K562 (cell line): ENCODE measurements at regions not wholly inside any gene's neighbourhood (a gene's known extent, or its start where the extent isn't known, plus 50 kb on each side); places are given as distances from the start of the nearest gene placed in this dataset.

Experiments
- ATAC-seq: fragments of 200-7000 bp; cut with Tn5 transposase; 3 replicates; pipeline ENCODE4 v1.9.1; 2020; ENCODE audit warnings: moderate library complexity
- BruUV-seq: library from RNA; stranded (reverse); fragments of 400-500 nt; replicated peaks from 2 replicates; lab custom pipeline; 2021; lab: Mats Ljungman, UMichigan
- CTCF ChIA-PET: fragments of 300-600 bp; formaldehyde crosslinking; extraction: SDS; loops from one replicate; lab custom pipeline; 2021; ENCODE audit warnings: low intra/inter-chr PET ratio; lab: Yijun Ruan, JAX
- POLR2A ChIA-PET: fragments of 300-600, 350-650 bp; sonication (Branson Sonifier 250); formaldehyde crosslinking; extraction: SDS; loops from one replicate; lab custom pipeline; 2021; ENCODE audit warnings: antibody characterized with exemption, inconsistent platforms; lab: Yijun Ruan, JAX
- DNase-seq, 4 experiments: peaks; one replicate each; pipeline versions ENCODE4 v3.0.0 to v3.0.0-alpha.2; 2011 to 2018; ENCODE audit warnings: low spot score in 3 of 4, mixed read lengths in 3 of 4; ENCODE audit errors: extremely low read depth in 1 of 4
- FAIRE-seq: peaks from 2 replicates; lab custom pipeline; 2011; peaks lifted over from hg19 to GRCh38; lab: Jason Lieb, UNC
- H2AFZ ChIP-seq: 2 replicates; pipeline ENCODE4 v1.6.0; 2011; ENCODE audit warnings: low read depth, low read length, control low read depth, inconsistent platforms
- H3K27ac ChIP-seq: fragments of 200-600 bp; 3 replicates; pipeline ENCODE4 v1.8.0; 2011; ENCODE audit warnings: low read depth, mild to moderate bottlenecking, control low read depth, inconsistent platforms, low read length, moderate library complexity, mixed read lengths; ENCODE audit errors: extremely low read depth
- H3K27me3 ChIP-seq, 2 experiments: fragments of 300-600 bp in 1 of 2; 2 replicates in 1 of 2; 3 replicates in 1 of 2; pipeline versions ENCODE4 v1.6.0 to v1.8.0; 2011; ENCODE audit warnings: inconsistent platforms in 2 of 2, low read length in 2 of 2, mild to moderate bottlenecking in 1 of 2, mixed read lengths in 1 of 2, moderate library complexity in 1 of 2; ENCODE audit not compliant: control insufficient read depth in 2 of 2, insufficient read depth in 2 of 2
- H3K36me3 ChIP-seq: fragments of 300-600 bp; 3 replicates; pipeline ENCODE4 v1.8.0; 2011; ENCODE audit warnings: mild to moderate bottlenecking, low read length, inconsistent platforms; ENCODE audit not compliant: control insufficient read depth, insufficient read depth
- H3K4me1 ChIP-seq, 2 experiments: fragments of 200-600 bp in 1 of 2; replicated peaks in 1 of 2; 2 replicates in 1 of 2; 3 replicates in 1 of 2; pipeline versions ENCODE4 v1.5.1 to v1.8.0; 2011; ENCODE audit warnings: inconsistent platforms in 2 of 2, low read length in 2 of 2, mild to moderate bottlenecking in 1 of 2, mixed read lengths in 1 of 2, moderate library complexity in 1 of 2; ENCODE audit not compliant: control insufficient read depth in 2 of 2, insufficient read depth in 2 of 2
- H3K4me2 ChIP-seq: 2 replicates; pipeline ENCODE4 v1.6.1; 2011; ENCODE audit warnings: low read length, control low read depth, inconsistent platforms, mixed read lengths; ENCODE audit not compliant: insufficient read depth
- H3K4me3 ChIP-seq: fragments of 200-600 bp; sonication (generic), shearing (Covaris generic); 2 replicates; pipeline ENCODE4 v1.5.1; 2016; ENCODE audit warnings: control low read depth, inconsistent platforms
- H3K79me2 ChIP-seq: fragments of 200-600 bp; 3 replicates; pipeline ENCODE4 v1.8.0; 2011; ENCODE audit warnings: low read length, inconsistent platforms; ENCODE audit not compliant: control insufficient read depth, insufficient read depth
- H3K9ac ChIP-seq, 2 experiments: 2 replicates each; pipeline versions ENCODE4 v1.6.0 to v1.6.1; 2011; ENCODE audit warnings: low read depth in 2 of 2, low read length in 2 of 2, control low read depth in 1 of 2, inconsistent platforms in 1 of 2, mild to moderate bottlenecking in 1 of 2, mixed read lengths in 1 of 2; ENCODE audit not compliant: insufficient read depth in 1 of 2
- H3K9me1 ChIP-seq: one replicate; pipeline ENCODE4 v1.6.0; 2011; ENCODE audit warnings: inconsistent platforms, mild to moderate bottlenecking, low read length, moderate library complexity; ENCODE audit not compliant: control insufficient read depth, insufficient read depth
- H3K9me3 ChIP-seq: replicated peaks from 2 replicates; pipeline ENCODE4 v1.5.1; 2011; ENCODE audit warnings: low read depth, low read length, inconsistent platforms; ENCODE audit not compliant: control insufficient read depth, insufficient read depth
- H4K20me1 ChIP-seq: replicated peaks from 2 replicates; pipeline ENCODE4 v1.6.1; 2011; ENCODE audit warnings: low read length, inconsistent platforms, mixed read lengths; ENCODE audit not compliant: control insufficient read depth, insufficient read depth
- CBX8 ChIP-seq: fragments of 200-600 bp; sonication (generic); IDR thresholded peaks from 2 replicates; pipeline ENCODE4 v1.6.1; 2012; ENCODE audit warnings: borderline replicate concordance, mixed run types, low read depth, mild to moderate bottlenecking, moderate library complexity, mixed read lengths, low read length, control low read depth, inconsistent platforms; ENCODE audit not compliant: poor library complexity, severe bottlenecking; ENCODE audit errors: extremely low read depth
- CREB3 ChIP-seq: fragments of 450-650 bp; conservative IDR thresholded peaks from 2 replicates; pipeline ENCODE4 v1.6.1; 2016; ENCODE audit warnings: missing genetic modification characterization, low read depth, mild to moderate bottlenecking, missing compliant biosample characterization, moderate library complexity
- ELK1 ChIP-seq: sonication (generic); formaldehyde crosslinking; IDR thresholded peaks from 2 replicates; pipeline ENCODE4 v1.8.1; 2022; ENCODE audit warnings: missing genetic modification reagents
- ESRRA ChIP-seq: fragments of 450-650 bp; IDR thresholded peaks from 2 replicates; pipeline ENCODE4 v1.6.1; 2014; ENCODE audit warnings: low read depth, mild to moderate bottlenecking, moderate library complexity, borderline replicate concordance
- FOXM1 ChIP-seq, 2 experiments: fragments of 450-650 bp in 1 of 2; sonication (generic) in 1 of 2; formaldehyde crosslinking in 1 of 2; IDR thresholded peaks; 2 replicates each; pipeline versions ENCODE4 v1.6.1 to v1.9.0; 2017 to 2022; ENCODE audit warnings: low read depth in 2 of 2, mild to moderate bottlenecking in 2 of 2, missing genetic modification reagents in 1 of 2, moderate library complexity in 1 of 2
- RHOXF2B ChIP-seq: fragments of 250-450 bp; sonication (Bioruptor Pico); conservative IDR thresholded peaks from 2 replicates; pipeline ENCODE4 v1.5.1; 2021
- SIRT6 ChIP-seq: IDR thresholded peaks from one replicate; pipeline ENCODE4 v1.6.1; 2012; ENCODE audit warnings: low read depth, mild to moderate bottlenecking, control low read depth, inconsistent platforms, low read length, moderate library complexity
- TCFL5 ChIP-seq: fragments of 250-450 bp; sonication (Bioruptor Pico); conservative IDR thresholded peaks from 2 replicates; pipeline ENCODE4 v1.6.1; 2021; ENCODE audit warnings: mild to moderate bottlenecking, moderate library complexity, matching md5 sums
- THAP7 ChIP-seq: fragments of 250-450 bp; sonication (Bioruptor Pico); IDR thresholded peaks from 2 replicates; pipeline ENCODE4 v1.5.0; 2021
- WGBS: fragments of 100-300 bp; shearing (Covaris generic); methylation state at CpG from one replicate; pipeline ENCODE4 v1.1.6; 2016; ENCODE audit warnings: low coverage, mixed read lengths; ENCODE audit not compliant: insufficient coverage; ENCODE audit errors: missing lambda C conversion rate; 5-methylcytosine and 5-hydroxymethylcytosine counted together
- in situ Hi-C: fragments of 300-500 bp; cut with MboI; formaldehyde crosslinking; loops from 4 replicates; pipeline ENCODE4 v1.15.0; 2018; ENCODE audit warnings: inconsistent platforms, mixed read lengths
- intact Hi-C: fragments of 100-400 bp; cut with micrococcal nuclease; formaldehyde crosslinking; loops from 2 replicates; pipeline ENCODE4 v1.14.2; 2022

- H3K79me2 ChIP-seq = no peaks in the 10 kb centered on the region
- H3K4me1 ChIP-seq = no peaks in the 10 kb centered on the region
- H3K9ac ChIP-seq = no peak overlapping the region
- H3K4me2 ChIP-seq = no peak overlapping the region
- intact Hi-C loops (no loop called here), in situ Hi-C loops (no loop called here)
- FAIRE-seq = no peak
- H3K9me3 ChIP-seq = no peaks in the 10 kb centered on the region
- ATAC-seq = no peak
- no peak overlapping the region for H3K27ac ChIP-seq
- no TSS peak for BruUV-seq
- H3K9me1 ChIP-seq = no peaks in the 10 kb centered on the region
- CTCF ChIA-PET = no interaction called here
- POLR2A ChIA-PET = no interaction called here
- no peak for DNase-seq
- H3K4me3 ChIP-seq = no peak overlapping the region
- 0% methylated on average over 7 of the region's 8 CpGs for WGBS
- H4K20me1 ChIP-seq = no peaks in the 10 kb centered on the region
- H2AFZ ChIP-seq = no peak overlapping the region
- H3K36me3 ChIP-seq = no peaks in the 10 kb centered on the region
- peaks cover 0 to 26% of the 10 kb centered on the region in 2 experiments; a peak in 2 of 5 replicates for H3K27me3 ChIP-seq
- TF ChIP-seq FOXM1 (IDR thresholded peaks at IDR 0.05; ENCODE audit: low read depth) = no peak
- no peak for TF ChIP-seq FOXM1 (CRISPR knock-in tag; IDR thresholded peaks at IDR 0.05; ENCODE audit: low read depth)
- TF ChIP-seq RHOXF2B = no peak
- TF ChIP-seq THAP7 (CRISPR knock-in tag) = no peak
- no peak for TF ChIP-seq ESRRA
- TF ChIP-seq CBX8 = no peak
- no peak for TF ChIP-seq TCFL5 (CRISPR knock-in tag)
- TF ChIP-seq SIRT6 = no peak
- no peak for TF ChIP-seq CREB3 (tag)
- TF ChIP-seq ELK1 (CRISPR knock-in tag) = no peak
Measured at GRCh38 chr10:131834152-131834810, 66.5 kb upstream of the PPP2R2D start.
